H9 (cell line): ENCODE measurements at regions not wholly inside any gene's neighbourhood (a gene's known extent, or its start where the extent isn't known, plus 50 kb on each side); places are given as distances from the start of the nearest gene placed in this dataset.

ENCODE experiments used
- DNase-seq: peaks from one replicate; pipeline ENCODE4 v3.0.0-alpha.2; 2017
- H2AFZ ChIP-seq: one replicate; pipeline ENCODE4 v1.6.1; 2013; ENCODE audit warnings: mild to moderate bottlenecking, low read length, control low read depth, moderate library complexity
- H2AK5ac ChIP-seq: 2 replicates; pipeline ENCODE4 v1.6.1; 2013; ENCODE audit warnings: low read length, control low read depth, mixed read lengths; ENCODE audit not compliant: insufficient read length
- H2BK120ac ChIP-seq: one replicate; pipeline ENCODE4 v1.6.1; 2013; ENCODE audit warnings: low read depth, mild to moderate bottlenecking, low read length, control low read depth, inconsistent platforms; ENCODE audit not compliant: poor library complexity, severe bottlenecking
- H2BK12ac ChIP-seq: 2 replicates; pipeline ENCODE4 v1.6.1; 2013; ENCODE audit warnings: low read length, control low read depth, mixed read lengths, low read depth; ENCODE audit not compliant: insufficient read length
- H2BK15ac ChIP-seq: 2 replicates; pipeline ENCODE4 v1.6.1; 2013; ENCODE audit warnings: low read depth, low read length, control low read depth
- H2BK20ac ChIP-seq: one replicate; pipeline ENCODE4 v1.6.1; 2013; ENCODE audit warnings: low read depth, mild to moderate bottlenecking, low read length, control low read depth, inconsistent platforms; ENCODE audit not compliant: poor library complexity, severe bottlenecking
- H2BK5ac ChIP-seq: 2 replicates; pipeline ENCODE4 v1.6.1; 2013; ENCODE audit warnings: low read length, control low read depth, mixed read lengths; ENCODE audit not compliant: insufficient read length
- H3K14ac ChIP-seq: 2 replicates; pipeline ENCODE4 v1.6.1; 2013; ENCODE audit warnings: low read length, control low read depth; ENCODE audit not compliant: insufficient read depth
- H3K18ac ChIP-seq: 2 replicates; pipeline ENCODE4 v1.6.1; 2013; ENCODE audit warnings: low read depth, mild to moderate bottlenecking, mixed read lengths, low read length, control low read depth; ENCODE audit not compliant: insufficient read length
- H3K23ac ChIP-seq: 2 replicates; pipeline ENCODE4 v1.6.1; 2013; ENCODE audit warnings: low read length, control low read depth, mixed read lengths, low read depth; ENCODE audit not compliant: insufficient read length
- H3K23me2 ChIP-seq: 2 replicates; pipeline ENCODE4 v1.6.1; 2013; ENCODE audit warnings: low read depth, mild to moderate bottlenecking, mixed read lengths, low read length, control low read depth; ENCODE audit not compliant: insufficient read length, poor library complexity, severe bottlenecking
- H3K27ac ChIP-seq: 2 replicates; pipeline ENCODE4 v1.5.1; 2013; ENCODE audit warnings: low read length, control low read depth, mixed read lengths, low read depth; ENCODE audit not compliant: insufficient read length
- H3K27me3 ChIP-seq: 2 replicates; pipeline ENCODE4 v1.6.1; 2013; ENCODE audit warnings: low read length, control low read depth, inconsistent platforms; ENCODE audit not compliant: insufficient read depth
- H3K4ac ChIP-seq: 2 replicates; pipeline ENCODE4 v1.6.1; 2013; ENCODE audit warnings: low read depth, mild to moderate bottlenecking, control low read depth, inconsistent platforms, low read length, moderate library complexity
- H3K4me1 ChIP-seq: 2 replicates; pipeline ENCODE4 v1.6.1; 2013; ENCODE audit warnings: low read length, control low read depth, inconsistent platforms; ENCODE audit not compliant: insufficient read depth
- H3K4me2 ChIP-seq: 2 replicates; pipeline ENCODE4 v1.6.1; 2013; ENCODE audit warnings: low read length, control low read depth, mixed read lengths; ENCODE audit not compliant: insufficient read length, insufficient read depth
- H3K56ac ChIP-seq: 2 replicates; pipeline ENCODE4 v1.6.1; 2013; ENCODE audit warnings: low read depth, mild to moderate bottlenecking, mixed read lengths, low read length, control low read depth; ENCODE audit not compliant: insufficient read length
- H3K79me1 ChIP-seq: 2 replicates; pipeline ENCODE4 v1.6.1; 2013; ENCODE audit warnings: low read depth, mild to moderate bottlenecking, moderate library complexity, low read length, control low read depth, inconsistent platforms; ENCODE audit not compliant: insufficient read depth, poor library complexity, severe bottlenecking
- H3K79me2 ChIP-seq: 2 replicates; pipeline ENCODE4 v1.6.1; 2013; ENCODE audit warnings: low read length, control low read depth, inconsistent platforms; ENCODE audit not compliant: insufficient read depth
- H3K9ac ChIP-seq: 2 replicates; pipeline ENCODE4 v1.6.1; 2013; ENCODE audit warnings: low read length, control low read depth, mixed read lengths; ENCODE audit not compliant: insufficient read length; ENCODE audit errors: extremely low read depth
- H3K9me3 ChIP-seq: one replicate; pipeline ENCODE4 v1.6.1; 2013; ENCODE audit warnings: low read depth, low read length, inconsistent platforms; ENCODE audit not compliant: control insufficient read depth
- H3T11ph ChIP-seq: one replicate; pipeline ENCODE4 v1.6.1; 2013; ENCODE audit warnings: mild to moderate bottlenecking, low read length, control low read depth, inconsistent platforms
- H4K20me1 ChIP-seq: one replicate; pipeline ENCODE4 v1.6.1; 2013; ENCODE audit not compliant: control insufficient read depth, insufficient read length, insufficient read depth
- H4K5ac ChIP-seq: 2 replicates; pipeline ENCODE4 v1.6.1; 2013; ENCODE audit warnings: low read depth, mild to moderate bottlenecking, mixed read lengths, low read length, control low read depth; ENCODE audit not compliant: insufficient read length
- H4K8ac ChIP-seq: replicated peaks from 2 replicates; pipeline ENCODE4 v1.6.1; 2013; ENCODE audit warnings: low read length, control low read depth, mixed read lengths, low read depth; ENCODE audit not compliant: insufficient read length
- H4K91ac ChIP-seq: 2 replicates; pipeline ENCODE4 v1.6.1; 2013; ENCODE audit warnings: low read depth, mild to moderate bottlenecking, moderate library complexity, mixed read lengths, low read length, control low read depth; ENCODE audit not compliant: insufficient read length
- H3K27ac Mint-ChIP-seq, 3 experiments: 2 replicates in 2 of 3; 3 replicates in 1 of 3; pipeline ENCODE4 v1.8.0; 2020 to 2021; ENCODE audit warnings: mixed read lengths in 3 of 3, mild to moderate bottlenecking in 1 of 3, moderate library complexity in 1 of 3
- H3K27me3 Mint-ChIP-seq: 2 replicates; pipeline ENCODE4 v1.8.0; 2021; ENCODE audit warnings: low read depth, mild to moderate bottlenecking, moderate library complexity, mixed read lengths
- H3K36me3 Mint-ChIP-seq, 3 experiments: 2 replicates in 2 of 3; 3 replicates in 1 of 3; pipeline ENCODE4 v1.8.0; 2020 to 2021; ENCODE audit warnings: low read depth in 3 of 3, mixed read lengths in 3 of 3; ENCODE audit not compliant: insufficient read depth in 1 of 3
- H3K4me1 Mint-ChIP-seq, 2 experiments: 2 replicates each; pipeline ENCODE4 v1.8.0; 2020; ENCODE audit warnings: mixed read lengths in 2 of 2
- H3K4me3 Mint-ChIP-seq, 2 experiments: 2 replicates in 1 of 2; 3 replicates in 1 of 2; pipeline ENCODE4 v1.8.0; 2020 to 2021; ENCODE audit warnings: mild to moderate bottlenecking in 2 of 2, mixed read lengths in 2 of 2, moderate library complexity in 1 of 2
- H3K9me3 Mint-ChIP-seq, 2 experiments: 2 replicates in 1 of 2; 3 replicates in 1 of 2; pipeline ENCODE4 v1.8.0; 2020; ENCODE audit warnings: mild to moderate bottlenecking in 2 of 2, mixed read lengths in 2 of 2, moderate library complexity in 1 of 2
- WGBS: extraction: QIAGEN DNeasy Blood & Tissue Kit; methylation state at CpG from one replicate; pipeline ENCODE4 v1.1.7; 2013; ENCODE audit warnings: missing lambda C conversion rate, low lambda C conversion rate, mixed read lengths; ENCODE audit not compliant: insufficient read length; ENCODE audit errors: extremely low coverage; 5-methylcytosine and 5-hydroxymethylcytosine counted together
- TF ChIP-seq, protein P1 (sequence below): fragments of 200-600 bp; sonication (generic); conservative IDR thresholded peaks from 3 replicates; pipeline ENCODE4 v1.8.0; 2021; ENCODE audit warnings: antibody characterized with exemption, mild to moderate bottlenecking

DNA sequence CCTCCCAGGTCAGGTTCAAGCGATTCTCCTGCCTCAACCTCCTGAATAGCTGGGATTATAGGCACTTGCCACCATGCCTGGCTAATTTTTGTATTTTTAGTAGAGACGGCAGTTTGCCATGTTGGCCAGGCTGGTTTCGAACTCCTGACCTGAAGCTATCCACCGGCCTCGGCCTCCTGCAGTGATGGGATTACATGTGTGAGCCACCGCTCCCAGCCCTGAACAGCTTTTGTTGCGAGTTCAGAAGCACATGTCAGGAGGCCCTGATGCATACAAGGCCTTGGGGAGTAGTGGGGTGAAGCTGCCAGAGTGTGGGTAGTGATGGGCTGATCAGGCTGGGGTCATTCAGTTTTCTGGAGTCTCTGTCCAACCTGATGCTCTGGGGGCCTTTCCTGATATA lies 117.0 kb upstream of the C11orf87 start:
- H3K9ac ChIP-seq: no peak overlapping the region
- no peak overlapping the region for H3K56ac ChIP-seq
- no peak overlapping the region for H2BK15ac ChIP-seq
- H3K4ac ChIP-seq: no peak overlapping the region
- no peak overlapping the region for H3T11ph ChIP-seq
- no peak overlapping the region for H2AFZ ChIP-seq
- Mint-ChIP-seq H3K4me3 (no peak overlapping the region), H3K36me3 (no peaks in the 10 kb centered on the region), H3K4me1 (peaks cover 16 to 17% of the 10 kb centered on the region in 2 experiments), H3K9me3 (no peaks in the 10 kb centered on the region), H3K27me3 (no peaks in the 10 kb centered on the region; the same call in 1 of the 2 replicates), H3K27ac (no peak overlapping the region)
- no peak overlapping the region for H3K4me2 ChIP-seq
- no peak overlapping the region for H3K23ac ChIP-seq
- H3K27ac ChIP-seq: no peak overlapping the region
- no peaks in the 10 kb centered on the region for H3K79me1 ChIP-seq
- no CpG with 5 or more reads among the region's 7 CpGs for WGBS
- H2BK5ac ChIP-seq: no peak overlapping the region
- no peaks in the 10 kb centered on the region for H3K23me2 ChIP-seq
- no peaks in the 10 kb centered on the region for H3K79me2 ChIP-seq
- no peak overlapping the region for H2BK120ac ChIP-seq
- H2BK20ac ChIP-seq: no peak overlapping the region
- no peak overlapping the region for H2AK5ac ChIP-seq
- H3K27me3 ChIP-seq: no peaks in the 10 kb centered on the region
- no peak overlapping the region for H3K14ac ChIP-seq
- TF ChIP-seq, protein P1, sequence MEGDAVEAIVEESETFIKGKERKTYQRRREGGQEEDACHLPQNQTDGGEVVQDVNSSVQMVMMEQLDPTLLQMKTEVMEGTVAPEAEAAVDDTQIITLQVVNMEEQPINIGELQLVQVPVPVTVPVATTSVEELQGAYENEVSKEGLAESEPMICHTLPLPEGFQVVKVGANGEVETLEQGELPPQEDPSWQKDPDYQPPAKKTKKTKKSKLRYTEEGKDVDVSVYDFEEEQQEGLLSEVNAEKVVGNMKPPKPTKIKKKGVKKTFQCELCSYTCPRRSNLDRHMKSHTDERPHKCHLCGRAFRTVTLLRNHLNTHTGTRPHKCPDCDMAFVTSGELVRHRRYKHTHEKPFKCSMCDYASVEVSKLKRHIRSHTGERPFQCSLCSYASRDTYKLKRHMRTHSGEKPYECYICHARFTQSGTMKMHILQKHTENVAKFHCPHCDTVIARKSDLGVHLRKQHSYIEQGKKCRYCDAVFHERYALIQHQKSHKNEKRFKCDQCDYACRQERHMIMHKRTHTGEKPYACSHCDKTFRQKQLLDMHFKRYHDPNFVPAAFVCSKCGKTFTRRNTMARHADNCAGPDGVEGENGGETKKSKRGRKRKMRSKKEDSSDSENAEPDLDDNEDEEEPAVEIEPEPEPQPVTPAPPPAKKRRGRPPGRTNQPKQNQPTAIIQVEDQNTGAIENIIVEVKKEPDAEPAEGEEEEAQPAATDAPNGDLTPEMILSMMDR: no peak
- H4K91ac ChIP-seq: no peak overlapping the region
- no peak overlapping the region for H3K18ac ChIP-seq
- H3K9me3 ChIP-seq: no peaks in the 10 kb centered on the region
- peaks cover 3% of the 10 kb centered on the region; the same call in 1 of the 2 replicates for H3K4me1 ChIP-seq
- no peaks in the 10 kb centered on the region for H4K20me1 ChIP-seq
- no peak overlapping the region for H2BK12ac ChIP-seq
- DNase-seq: no peak
- H4K8ac ChIP-seq: no peak overlapping the region
- no peak overlapping the region for H4K5ac ChIP-seq
